ENCODE measurements at regions not wholly inside any gene's neighbourhood (a gene's known extent, or its start where the extent isn't known, plus 50 kb on each side); places are given as distances from the start of the nearest gene placed in this dataset.

DNA sequence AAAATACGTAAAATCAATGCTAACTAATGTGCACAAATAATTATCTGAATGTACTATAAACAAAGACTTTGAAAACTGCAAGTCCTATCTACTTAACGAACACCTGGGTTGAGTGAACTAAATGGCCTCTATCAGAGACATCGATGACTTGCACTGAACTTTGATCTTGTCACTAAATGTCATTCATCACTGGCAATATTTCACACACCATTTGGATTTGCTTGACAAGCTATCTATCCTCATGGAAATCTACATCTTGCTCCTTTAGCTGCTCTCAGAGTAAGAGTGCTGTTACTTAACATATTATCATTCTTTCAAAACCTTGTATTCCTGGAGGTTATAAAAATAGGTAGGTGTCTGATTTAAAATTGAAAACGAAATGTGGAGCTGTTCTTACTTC, 289.3 kb downstream of the TLL1 start:
- TF ChIP-seq POLR2A (IDR thresholded peaks at IDR 0.05), result no peak
- no peak for TF ChIP-seq POLR2AphosphoS5 (IDR thresholded peaks at IDR 0.05)
- no peak for TF ChIP-seq CTCF (IDR thresholded peaks at IDR 0.05)
- no peak for TF ChIP-seq EP300 (IDR thresholded peaks at IDR 0.05)

All from sigmoid colon (tissue), 4 donors.